ENCODE measurements at regions not wholly inside any gene's neighbourhood (a gene's known extent, or its start where the extent isn't known, plus 50 kb on each side); places are given as distances from the start of the nearest gene placed in this dataset.
A peak's percentile ranks its signal among the peaks of the same experiment; 100 is the strongest.

DNA sequence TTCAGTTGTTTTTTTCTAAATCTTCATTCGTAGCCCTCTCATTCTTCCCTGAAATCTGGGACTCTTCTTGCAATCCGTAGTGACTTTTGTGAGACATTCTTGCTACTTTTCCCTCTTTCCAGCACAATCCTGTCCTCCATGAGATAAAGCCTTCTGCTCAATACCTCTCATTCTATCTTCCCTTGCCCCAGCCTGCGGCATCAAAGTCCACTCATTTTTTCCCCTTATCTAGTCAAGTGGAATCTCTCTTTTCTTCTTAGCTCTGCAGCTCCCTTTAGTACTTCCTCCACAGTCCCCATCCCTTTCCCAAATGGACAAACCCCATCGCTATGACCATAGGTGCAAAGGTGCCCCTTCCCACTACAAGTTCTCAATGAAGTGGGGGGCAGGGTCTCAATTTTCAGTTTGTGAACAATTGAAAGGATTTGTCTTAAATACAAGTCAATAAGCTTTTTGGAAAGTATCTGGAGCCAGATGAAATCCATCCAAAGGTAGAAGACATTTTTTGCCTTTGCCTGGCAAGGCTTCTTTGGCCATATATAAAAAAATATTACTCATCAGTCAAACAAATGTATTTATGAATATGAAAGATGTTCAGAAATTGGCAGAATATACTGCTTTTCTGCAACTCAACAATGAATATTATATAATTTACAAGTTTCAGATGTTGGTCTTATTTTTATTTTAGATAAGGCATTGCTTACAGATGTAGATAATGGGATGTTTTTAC, 179.4 kb downstream of the SNAPC1 start:
- no peak for DNase-seq (ENCODE audit: low read depth)

- peak; percentile 61 for DNase-seq (ENCODE audit: low read depth)
Observed at GRCh38 chr14:61948376-61948775, 186.2 kb downstream of the SNAPC1 start.

GRCh38 chr14:61950340-61950739, 188.1 kb downstream of the SNAPC1 start:
- peak; percentile 38 for DNase-seq (ENCODE audit: low read depth)

DNA sequence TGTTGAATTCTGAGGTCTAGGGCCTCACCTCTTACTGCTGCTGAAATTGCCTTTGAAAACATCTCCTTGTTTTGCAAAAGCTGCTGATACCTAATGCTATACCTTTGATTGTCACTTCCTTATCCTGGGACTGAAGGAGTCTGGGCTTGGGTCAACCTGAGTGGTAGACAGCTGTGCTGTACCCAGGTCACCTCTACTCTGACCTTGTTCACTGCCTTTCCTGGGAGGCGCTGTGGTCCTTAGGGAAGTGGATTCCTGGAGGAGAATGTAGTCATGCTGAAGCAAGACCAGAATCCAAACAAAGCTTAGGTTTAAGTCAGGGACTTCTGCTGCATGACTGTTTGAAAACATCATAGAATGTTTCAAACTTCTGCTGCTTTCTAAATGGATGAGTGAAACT, 191.4 kb downstream of the SNAPC1 start:
- DNase-seq (ENCODE audit: low read depth), result peak; percentile 28

- DNase-seq (ENCODE audit: low read depth), result no peak
Observed at GRCh38 chr14:61954306-61954705, 192.1 kb downstream of the SNAPC1 start.

DNA sequence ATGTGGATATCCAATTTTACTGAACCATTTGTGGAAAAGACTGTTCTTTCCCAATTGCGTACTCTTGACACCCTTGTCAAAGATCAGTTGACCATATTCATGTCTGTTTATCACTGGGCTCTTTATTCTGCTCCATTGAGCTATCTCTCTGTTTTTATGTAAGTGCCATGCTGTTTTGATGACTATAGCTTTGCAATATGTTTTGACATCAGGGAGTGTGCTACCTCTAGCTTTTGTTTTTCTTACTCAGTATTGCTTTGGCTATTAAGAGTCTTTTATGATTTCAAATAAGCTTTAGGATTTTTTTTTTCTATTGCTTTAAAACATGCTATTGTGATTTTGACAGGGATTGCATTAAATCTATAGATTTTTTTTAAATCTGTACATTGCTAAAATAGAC, 194.3 kb downstream of the SNAPC1 start:
- DNase-seq (ENCODE audit: low read depth), result no peak

GRCh38 chr14:61959348-61959747, 197.1 kb downstream of the SNAPC1 start:
- no peak for DNase-seq (ENCODE audit: low read depth)

GRCh38 chr14:61961369-61961768, 199.1 kb downstream of the SNAPC1 start:
- DNase-seq (ENCODE audit: low read depth), result no peak

DNA sequence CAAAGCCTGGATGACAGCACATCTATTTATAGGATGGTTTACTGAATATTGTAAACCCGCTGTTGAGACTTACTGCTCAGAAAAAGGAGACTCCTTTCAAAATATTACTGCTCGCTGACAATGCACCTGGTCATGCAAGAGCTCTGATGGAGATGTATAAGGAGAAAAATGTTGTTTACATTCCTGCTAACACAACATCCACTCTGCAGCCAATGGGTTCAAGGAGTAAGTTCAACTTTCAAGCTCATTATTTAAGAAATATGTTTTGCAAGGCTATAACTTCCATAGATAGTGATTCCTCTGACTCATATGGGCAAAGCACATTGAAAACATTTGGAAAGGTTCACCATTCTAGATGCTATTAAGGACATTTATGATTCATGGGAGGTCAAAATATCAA, 201.7 kb downstream of the SNAPC1 start:
- DNase-seq (ENCODE audit: low read depth), result peak; percentile 30

GRCh38 chr14:61965030-61965745, 203.0 kb downstream of the SNAPC1 start:
- peak; percentile 93 for DNase-seq (ENCODE audit: low read depth)

DNA sequence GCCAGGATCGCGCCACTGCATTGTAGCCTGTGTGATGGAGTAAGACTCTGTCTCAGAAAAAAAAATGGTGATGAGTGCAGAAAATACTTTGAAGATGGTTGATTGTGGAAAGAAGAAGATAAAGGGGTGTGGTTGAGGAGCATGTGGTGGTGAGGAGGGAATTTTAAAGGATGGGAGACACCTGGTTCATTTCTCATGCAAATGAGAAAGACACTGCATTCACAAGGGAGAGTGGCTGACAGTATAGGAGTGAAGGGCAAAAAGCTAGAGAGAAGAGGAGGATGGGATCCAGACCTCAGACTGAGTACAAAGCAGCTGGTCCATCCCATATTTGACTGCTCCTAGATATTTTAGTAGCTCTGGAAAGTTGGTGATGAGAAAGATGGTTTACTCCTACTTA, 206.0 kb downstream of the SNAPC1 start:
- no peak for DNase-seq (ENCODE audit: low read depth)

GRCh38 chr14:61972711-61973110, 210.5 kb downstream of the SNAPC1 start:
- DNase-seq (ENCODE audit: low read depth), result no peak

DNA sequence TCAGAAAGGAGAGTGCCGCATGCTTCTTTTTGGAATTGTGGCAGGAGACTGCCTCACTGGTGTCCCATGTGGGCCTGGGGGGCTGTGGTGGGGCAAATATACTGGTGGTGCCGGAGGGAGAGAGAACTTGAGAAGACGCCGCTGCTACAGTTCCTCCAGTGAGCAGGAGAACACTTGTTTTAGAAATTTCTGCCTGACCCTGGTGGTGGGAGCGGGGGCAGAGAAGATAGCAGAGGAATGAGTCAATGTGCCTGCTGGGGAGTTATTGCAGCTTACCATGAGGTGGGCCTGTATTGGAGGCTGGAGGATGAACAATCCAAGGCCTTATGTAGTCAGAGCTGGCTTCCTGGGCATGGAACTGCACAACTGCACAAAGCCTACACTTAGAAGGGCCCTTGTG, 211.8 kb downstream of the SNAPC1 start:
- peak; percentile 85 for DNase-seq (ENCODE audit: low read depth)

DNA sequence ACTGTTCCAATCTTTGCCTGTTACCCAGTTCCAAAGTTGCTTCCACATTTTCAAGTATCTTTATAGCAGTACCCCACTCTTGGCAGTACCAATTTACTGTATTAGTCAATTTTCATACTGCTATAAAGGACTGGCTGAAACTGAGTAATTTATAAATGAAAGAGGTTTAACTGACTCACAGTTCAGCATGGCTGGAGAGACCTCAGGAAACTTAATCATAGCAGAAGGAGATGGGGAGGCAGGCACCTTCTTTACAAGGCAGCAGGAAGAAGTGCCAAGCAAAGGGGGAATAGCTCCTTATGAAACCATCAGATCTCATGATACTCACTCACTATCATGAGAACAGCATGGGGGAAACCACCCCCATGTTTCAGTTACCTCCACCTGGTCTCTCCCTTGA, 215.0 kb downstream of the SNAPC1 start:
- DNase-seq (ENCODE audit: low read depth), result peak; percentile 56

DNA sequence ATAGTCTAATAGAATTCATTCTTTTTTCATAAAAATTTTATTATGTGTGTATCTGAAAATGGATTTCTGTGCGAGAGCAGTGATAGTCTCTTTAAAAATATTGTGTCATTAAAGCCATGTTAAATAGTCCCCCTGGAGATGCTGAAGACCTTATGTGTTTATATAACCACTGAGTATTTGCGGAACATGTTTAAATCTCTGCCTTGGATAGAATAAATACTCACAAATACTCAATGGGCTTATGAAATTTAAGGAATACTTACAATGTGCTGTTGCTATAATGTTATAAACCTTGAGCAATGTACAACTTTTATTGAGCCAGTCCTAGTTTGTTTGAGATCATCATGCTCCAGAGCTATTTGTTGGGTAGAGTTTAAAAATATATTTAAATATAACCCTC, 226.0 kb downstream of the SNAPC1 start:
- DNase-seq (ENCODE audit: low read depth), result no peak

- DNase-seq (ENCODE audit: low read depth), result no peak
Observed at GRCh38 chr14:61992139-61992538, 229.9 kb downstream of the SNAPC1 start.

- DNase-seq (ENCODE audit: low read depth), result no peak
Observed at GRCh38 chr14:61992926-61993325, 230.7 kb downstream of the SNAPC1 start.

GRCh38 chr14:61994589-61994988, 232.4 kb downstream of the SNAPC1 start:
- DNase-seq (ENCODE audit: low read depth), result no peak

DNA sequence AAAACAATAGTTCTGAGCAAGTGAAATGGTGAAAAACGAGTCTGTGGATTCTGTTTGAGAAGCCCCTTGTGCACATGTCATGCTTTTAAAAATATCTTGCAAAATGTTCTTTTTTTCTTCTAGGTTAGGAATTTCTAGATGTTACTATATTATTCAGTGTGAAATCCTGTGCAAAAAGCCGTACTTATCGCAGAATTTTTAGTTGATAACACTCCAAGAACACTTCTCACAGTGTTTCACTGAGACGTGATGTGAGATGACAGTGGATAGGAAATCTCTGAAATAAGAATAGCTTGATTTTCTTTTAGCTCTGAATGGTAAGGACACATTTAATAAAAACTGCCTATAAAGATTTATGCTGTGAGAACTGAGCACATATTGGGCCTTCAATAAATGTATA, 234.5 kb downstream of the SNAPC1 start:
- no peak for DNase-seq (ENCODE audit: low read depth)

DNA sequence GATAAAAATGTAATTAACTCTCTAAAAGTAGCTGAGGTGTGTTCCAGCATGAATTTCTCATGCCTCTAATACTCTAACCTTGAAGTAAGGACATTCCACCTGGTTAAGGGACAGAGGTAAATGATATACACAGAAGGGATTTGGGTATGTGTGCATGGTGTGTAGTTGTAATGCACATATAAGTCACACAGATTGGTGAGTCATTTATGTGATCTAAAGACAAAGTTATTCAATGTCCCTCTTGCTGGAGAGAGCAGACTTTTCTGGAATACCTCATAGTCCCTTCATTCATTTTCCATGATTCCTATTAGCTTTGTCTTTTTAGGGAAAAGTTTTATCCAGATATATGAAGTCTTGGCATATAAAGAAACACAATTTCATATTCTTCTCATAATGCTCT, 234.9 kb downstream of the SNAPC1 start:
- DNase-seq (ENCODE audit: low read depth), result peak; percentile 22

GRCh38 chr14:62001963-62002362, 239.7 kb downstream of the SNAPC1 start:
- peak; percentile 43 for DNase-seq (ENCODE audit: low read depth)

- DNase-seq (ENCODE audit: low read depth), result peak; percentile 59
Observed at GRCh38 chr14:62002642-62003041, 240.4 kb downstream of the SNAPC1 start.

DNA sequence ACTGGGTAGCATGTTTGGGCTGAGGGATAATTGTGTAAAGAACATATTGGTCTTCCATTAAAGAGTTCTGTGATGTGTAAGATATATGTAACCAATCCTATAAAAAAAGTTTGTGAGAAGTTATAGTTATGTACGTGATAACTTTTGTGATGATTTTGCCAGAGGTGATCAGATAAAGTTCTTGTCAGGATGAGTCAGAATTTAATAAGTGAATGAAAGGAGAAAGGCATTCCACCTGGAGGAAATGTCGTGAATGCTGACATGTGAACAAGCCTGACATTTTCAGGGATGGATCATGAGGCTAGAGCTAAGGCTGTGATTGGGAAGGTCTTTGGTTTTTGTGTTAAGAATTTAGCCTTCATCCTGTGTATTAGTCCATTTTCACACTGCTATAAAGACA, 241.5 kb downstream of the SNAPC1 start:
- no peak for DNase-seq (ENCODE audit: low read depth)
